Femur (tissue), 1 donor: ENCODE measurements at regions not wholly inside any gene's neighbourhood (a gene's known extent, or its start where the extent isn't known, plus 50 kb on each side); places are given as distances from the start of the nearest gene placed in this dataset.
"Not testable (repeated sequence)": the region's sequence is repeated elsewhere in the genome, so short reads cannot be mapped to it uniquely, and the experiment has no call there.

ENCODE experiments used
- DNase-seq: peaks from one replicate; pipeline ENCODE4 v3.0.0-alpha.2; 2017

GRCh38 chr14:25699981-25700380, 650.0 kb upstream of the STXBP6 start:
- no peak for DNase-seq

DNA sequence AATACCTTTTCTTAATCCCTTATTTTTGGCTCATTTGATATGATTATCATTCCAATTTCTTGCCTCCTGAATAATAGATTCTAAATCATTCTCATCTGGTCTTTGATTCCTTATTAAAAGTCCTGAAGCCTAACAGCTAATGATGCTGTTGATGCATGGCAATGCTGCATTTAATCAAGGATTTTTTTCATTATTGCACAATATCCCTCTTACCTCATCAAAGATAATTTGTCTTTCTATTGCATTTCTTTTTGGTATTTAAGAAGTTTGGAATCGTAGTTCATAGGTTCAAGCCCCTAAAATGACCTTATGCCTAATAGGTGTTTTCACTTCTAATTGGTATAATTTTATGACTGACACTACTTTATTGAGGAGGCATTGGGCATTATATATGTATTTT, 648.2 kb upstream of the STXBP6 start:
- no peak for DNase-seq

DNA sequence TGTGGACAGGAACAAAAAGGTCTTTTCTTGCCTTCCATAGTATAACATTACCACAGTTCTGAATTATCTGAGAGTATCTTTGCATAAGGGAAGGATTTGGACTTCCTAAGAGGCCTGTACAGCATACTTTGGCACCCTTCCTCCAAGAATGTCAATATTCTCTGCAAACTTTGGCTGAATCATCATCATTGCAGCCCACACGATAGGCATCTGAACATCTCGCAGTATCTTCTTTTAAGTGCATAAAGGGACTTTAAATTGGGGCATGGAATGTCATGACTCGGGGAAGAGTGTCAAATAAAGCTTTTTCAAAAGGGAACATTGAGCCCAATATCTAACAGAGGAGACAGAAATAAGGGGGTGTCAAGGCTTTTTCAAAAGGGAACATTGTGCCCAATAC, 646.2 kb upstream of the STXBP6 start:
- DNase-seq: no peak

- no peak for DNase-seq
These were observed 635.1 kb upstream of the STXBP6 start for GRCh38 chr14:25685004-25685403.

DNA sequence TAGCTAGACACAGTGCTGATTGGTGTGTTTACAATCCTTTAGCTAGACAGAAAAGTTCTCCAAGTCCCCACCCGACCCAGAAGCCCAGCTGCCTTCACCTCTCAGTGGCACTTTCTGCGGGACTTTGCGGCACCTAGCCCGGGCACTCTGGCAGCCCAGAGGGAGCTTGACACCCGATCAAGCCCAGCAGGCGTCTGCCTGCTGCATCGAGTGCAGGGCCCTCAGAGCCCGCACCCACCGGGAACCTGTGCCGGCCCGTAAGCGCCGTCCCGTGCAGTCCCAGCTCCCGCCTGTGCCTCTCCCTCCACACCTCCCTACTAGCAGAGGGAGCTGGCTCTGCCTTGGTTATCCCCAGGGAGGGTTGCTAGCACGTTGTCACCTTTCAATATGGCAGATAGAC, 631.0 kb upstream of the STXBP6 start:
- DNase-seq: no peak

DNA sequence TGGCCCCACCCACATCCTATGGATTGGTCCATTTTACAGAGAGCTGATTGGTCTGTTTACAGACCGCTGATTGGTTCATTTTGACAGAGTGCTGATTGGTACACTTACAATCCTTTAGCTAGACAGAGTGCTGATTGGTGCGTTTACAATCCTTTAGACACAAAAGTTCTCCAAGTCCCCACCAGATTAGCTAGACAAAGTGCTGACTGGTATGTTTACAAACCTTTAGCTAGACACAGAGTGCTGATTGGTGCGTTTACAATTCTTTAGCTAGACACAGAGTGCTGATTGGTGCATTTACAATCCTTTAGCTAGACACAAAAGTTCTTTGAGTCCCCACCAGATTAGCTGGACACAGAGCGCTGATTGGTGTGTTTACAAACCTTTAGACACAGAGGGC, 630.6 kb upstream of the STXBP6 start:
- DNase-seq: not testable (repeated sequence)

DNA sequence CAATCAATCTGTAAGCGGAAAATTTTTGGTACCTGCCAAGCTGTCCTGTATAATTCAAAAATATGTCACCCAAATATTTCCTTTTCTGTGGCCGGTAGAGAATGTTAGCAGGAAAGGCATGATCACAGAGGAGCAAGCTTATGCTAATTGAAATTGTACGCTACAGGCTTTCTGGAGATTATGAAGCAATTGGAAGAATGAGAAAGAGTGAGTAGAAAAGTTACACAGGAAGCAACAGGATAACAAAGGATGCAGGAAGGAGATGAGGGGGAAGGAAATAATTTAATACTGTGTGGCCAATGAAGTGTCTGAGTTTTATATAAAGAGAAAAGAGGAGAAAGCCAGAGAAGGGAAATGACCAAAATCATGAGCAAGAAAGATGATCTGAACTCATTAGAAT, 627.2 kb upstream of the STXBP6 start:
- DNase-seq: no peak

- no peak for DNase-seq
These were observed 617.4 kb upstream of the STXBP6 start for GRCh38 chr14:25667387-25667786.

DNA sequence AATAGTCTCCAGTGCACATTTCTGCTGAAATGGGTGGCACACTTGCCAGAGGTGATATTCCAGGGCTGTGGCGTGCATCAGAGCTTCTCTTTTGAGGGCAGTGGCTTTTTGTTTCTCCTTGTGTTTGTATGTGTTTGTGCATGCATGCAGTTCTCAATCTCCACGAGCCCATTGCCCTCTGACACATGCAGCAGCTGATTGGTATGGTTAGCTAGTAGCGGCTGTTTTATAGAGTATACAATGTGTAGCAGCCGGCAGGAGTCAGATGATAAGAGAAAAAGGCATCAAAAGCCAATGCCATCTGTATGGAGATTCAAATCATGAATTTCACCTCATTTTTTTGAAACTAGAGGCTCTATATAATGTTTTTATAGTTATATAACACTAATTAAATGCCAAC, 616.9 kb upstream of the STXBP6 start:
- no peak for DNase-seq

- DNase-seq: no peak
These were observed 609.0 kb upstream of the STXBP6 start for GRCh38 chr14:25658988-25659387.

GRCh38 chr14:25630447-25630846, 580.5 kb upstream of the STXBP6 start:
- DNase-seq: no peak

GRCh38 chr14:25628978-25629377, 579.0 kb upstream of the STXBP6 start:
- no peak for DNase-seq

DNA sequence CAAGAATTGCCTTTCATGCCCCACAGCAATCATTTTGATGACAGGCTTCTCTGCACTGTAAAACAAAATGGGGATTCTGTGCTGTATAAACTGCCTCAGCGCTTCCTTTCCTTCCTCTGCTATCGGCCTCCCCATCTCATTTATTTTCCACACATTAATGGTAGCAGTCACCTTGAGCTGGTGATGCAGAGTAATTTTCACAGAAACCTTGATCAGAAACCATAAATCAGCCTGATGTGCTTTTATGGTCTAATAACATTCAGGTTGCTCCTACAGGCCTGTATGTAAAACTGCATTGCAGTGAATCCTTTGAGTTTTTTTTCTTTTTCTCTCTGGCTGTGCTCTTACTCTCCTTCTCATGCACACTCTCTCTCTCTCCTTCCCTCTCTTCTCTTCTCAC, 578.4 kb upstream of the STXBP6 start:
- DNase-seq: no peak

DNA sequence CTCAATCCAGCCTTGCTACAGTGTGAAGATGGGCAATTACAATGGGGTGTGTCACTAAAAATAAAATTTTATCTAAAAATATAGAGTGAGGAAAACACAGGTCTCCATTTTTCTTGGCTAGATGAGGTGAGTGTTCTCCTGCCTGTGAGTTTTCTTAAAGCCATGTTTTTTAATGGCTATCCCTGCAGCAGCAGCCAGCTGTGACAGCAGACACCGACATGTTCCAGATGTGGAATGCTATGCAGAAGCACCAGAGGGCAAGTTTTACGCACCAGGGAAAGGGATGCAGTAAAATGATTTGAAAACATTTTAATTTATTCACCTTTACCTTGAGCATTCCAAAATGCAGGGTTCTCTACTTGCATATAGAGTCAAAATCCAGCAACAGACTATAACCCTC, 577.0 kb upstream of the STXBP6 start:
- DNase-seq: no peak

DNA sequence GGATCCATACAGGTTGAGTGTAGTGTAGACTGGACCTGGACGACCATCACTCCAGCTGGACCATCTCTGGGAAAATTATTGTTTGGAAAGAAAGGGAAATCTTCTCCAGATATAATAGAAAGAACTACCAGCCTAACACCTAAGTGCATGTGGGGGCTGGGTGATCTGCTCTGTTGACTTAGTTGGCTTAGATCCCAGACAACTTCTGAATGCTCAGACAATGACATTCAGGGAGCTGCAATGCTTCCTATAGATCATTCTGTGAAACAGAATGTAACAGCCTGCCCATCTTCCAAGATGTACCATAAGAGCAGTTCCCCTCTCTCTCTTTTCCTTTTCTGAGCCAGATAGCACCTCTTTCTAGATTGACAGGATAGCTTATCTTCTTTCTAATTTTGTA, 572.8 kb upstream of the STXBP6 start:
- DNase-seq: no peak

DNA sequence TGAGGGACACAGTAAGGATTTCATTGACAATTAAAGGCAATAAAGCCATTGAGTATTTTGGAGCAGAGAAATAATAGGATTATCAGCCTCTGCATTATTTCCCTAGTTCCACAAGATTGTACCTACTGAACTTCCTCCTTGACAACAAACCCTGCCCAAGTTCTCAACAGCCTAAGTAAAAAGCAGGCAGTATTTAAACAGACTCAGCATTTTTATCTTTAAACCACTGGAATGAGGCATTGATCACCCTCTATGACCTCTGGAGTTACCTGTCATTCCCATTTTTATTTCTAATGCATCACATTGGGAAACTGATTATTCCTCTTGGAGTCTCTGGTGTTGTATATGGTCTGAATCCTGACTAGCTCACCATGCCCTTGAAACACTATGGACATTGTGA, 570.6 kb upstream of the STXBP6 start:
- no peak for DNase-seq

DNA sequence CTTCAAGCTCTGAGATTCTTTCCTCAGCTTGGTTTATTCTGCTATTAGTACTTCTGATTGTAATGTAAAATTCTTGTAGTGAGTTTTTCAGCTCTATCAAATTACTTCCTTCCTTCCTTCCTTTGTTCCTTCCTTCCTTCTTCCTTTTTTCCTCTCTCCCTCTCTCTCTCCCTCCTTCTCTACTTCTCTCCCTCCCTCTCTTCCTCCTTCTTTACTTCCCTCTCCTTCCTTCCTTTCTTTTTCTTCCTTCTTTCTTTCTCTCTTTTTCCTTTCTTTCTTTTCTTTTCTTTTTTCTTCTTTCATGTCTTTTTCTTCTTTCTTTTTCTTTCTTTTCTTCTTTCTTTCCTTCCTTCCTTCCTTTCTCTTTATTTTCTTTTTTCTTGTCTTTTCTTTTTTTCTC, 565.2 kb upstream of the STXBP6 start:
- DNase-seq: no peak

DNA sequence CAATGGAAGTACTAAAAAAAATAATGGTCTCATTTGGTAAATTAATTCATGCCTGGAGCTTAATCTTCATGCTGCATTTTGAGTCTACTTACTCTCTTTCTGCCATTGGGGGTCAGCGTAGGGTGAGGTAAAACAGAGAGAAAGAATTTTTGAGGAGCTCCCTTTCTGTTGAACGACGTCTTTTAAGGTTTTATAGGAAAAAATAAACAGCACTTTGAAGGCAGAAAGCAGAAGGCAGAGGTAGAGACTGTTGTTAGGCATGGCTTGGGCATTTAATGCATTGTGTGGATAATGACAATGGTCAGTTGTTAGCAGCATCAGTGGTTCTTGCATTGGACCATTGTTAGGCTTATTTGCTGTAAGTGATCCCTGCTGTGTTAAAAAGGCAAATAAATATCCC, 557.2 kb upstream of the STXBP6 start:
- DNase-seq: no peak

DNA sequence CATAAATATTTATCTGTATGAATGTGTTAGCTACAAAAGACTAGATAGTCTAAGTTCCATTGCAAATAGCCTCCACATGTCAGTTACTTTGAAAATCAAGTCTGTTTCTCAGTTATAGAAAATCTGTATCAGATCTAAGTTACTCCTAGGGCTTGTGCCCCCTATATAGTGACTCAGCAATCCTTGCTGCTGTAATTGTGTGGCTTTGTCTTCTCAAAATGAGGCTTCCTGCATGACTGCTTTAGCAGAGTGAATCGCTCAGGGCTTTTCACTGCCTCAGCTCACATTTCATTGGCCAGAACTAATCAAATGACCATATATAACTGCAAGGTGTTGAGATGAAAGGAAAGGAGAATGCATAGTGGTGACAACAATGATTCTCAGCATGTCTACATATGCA, 552.2 kb upstream of the STXBP6 start:
- no peak for DNase-seq

GRCh38 chr14:25588751-25589150, 538.8 kb upstream of the STXBP6 start:
- no peak for DNase-seq

- DNase-seq: no peak
These were observed 524.8 kb upstream of the STXBP6 start for GRCh38 chr14:25574628-25575325.

- DNase-seq: no peak
These were observed 520.5 kb upstream of the STXBP6 start for GRCh38 chr14:25570483-25570882.

GRCh38 chr14:25557466-25557865, 507.5 kb upstream of the STXBP6 start:
- no peak for DNase-seq

DNA sequence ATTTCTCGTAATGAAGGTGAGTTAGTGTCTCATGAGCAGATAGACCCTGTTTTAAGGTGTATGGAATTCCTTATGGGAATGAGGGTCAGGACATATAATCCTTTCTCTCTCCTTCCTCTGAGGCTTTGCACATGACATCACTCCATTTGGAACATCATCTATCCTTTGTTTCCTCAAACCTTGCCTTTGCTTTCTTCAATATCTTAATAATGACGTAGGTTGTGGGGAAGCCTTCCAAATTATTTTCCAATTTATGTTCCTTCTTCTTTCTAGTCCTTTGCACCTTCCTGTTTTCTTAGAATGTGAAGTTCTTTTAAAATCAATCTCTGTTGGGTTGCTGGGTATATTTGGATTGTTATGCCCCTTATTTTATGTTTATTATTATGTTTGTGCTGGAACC, 502.9 kb upstream of the STXBP6 start:
- no peak for DNase-seq

DNA sequence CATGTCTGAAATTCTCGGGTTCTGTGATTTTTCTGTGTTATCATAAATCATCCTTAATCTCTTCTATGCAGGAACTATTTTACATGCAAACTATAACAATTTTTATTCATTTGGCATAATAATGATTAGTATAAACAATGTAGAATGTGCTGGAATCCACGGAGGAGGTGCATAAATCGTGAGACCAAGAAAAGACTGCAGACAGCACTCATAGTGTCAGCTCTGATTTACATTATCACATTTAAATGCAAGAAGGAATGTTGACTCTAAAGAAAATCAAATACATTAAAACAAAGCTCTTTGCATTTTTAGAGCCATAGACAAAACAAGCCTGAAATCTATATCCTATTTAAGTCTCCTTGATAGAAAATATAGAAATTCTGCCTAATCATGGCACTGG, 501.7 kb upstream of the STXBP6 start:
- no peak for DNase-seq

DNA sequence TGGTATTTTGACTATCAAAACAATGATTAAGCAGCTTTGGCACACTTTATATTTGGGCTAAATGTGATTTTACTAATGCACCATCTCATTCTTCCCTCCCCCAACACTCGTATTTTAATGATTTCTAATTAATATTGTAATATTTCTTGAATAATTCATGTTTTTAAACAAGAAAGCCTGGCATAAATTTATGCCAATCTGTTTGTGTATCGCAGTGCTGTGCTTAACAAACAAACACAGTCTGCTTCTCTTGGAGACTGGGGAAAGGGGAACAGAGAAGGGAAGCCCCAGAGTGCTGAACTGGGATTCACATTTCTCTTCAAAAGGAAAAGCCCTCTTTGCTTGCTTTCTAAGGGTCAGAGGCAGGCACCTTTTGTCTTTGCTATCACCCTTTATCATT, 496.9 kb upstream of the STXBP6 start:
- no peak for DNase-seq
